HT1080 (cell line): ENCODE measurements at regions not wholly inside any gene's neighbourhood (a gene's known extent, or its start where the extent isn't known, plus 50 kb on each side); places are given as distances from the start of the nearest gene placed in this dataset.
"Not testable (repeated sequence)": the region's sequence is repeated elsewhere in the genome, so short reads cannot be mapped to it uniquely, and the experiment has no call there.

Experiments used
- DNase-seq: peaks from one replicate; pipeline ENCODE4 v3.0.0-alpha.2; 2015; ENCODE audit warnings: low read depth

DNA sequence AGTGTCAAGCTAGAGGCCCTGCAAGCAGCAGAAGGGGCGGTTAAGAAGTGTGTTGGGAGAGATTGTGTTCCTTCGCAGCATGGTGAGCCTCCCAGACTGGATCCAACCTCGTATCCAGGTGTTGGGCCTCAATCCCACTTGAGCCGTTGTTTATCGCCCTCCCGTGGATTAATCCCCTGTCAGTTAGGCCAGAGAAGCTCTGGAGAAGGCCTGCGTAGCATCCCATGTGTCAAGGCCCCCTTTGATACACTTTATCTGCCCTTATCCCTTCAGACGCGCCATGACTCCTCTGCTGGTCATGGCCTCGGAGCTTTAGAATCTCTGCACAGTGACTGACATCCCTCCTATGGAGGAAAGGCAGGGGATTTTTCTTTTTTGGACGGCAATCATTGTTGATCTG lies 181.0 kb downstream of the ZFP64 start:
- DNase-seq, result no peak

DNA sequence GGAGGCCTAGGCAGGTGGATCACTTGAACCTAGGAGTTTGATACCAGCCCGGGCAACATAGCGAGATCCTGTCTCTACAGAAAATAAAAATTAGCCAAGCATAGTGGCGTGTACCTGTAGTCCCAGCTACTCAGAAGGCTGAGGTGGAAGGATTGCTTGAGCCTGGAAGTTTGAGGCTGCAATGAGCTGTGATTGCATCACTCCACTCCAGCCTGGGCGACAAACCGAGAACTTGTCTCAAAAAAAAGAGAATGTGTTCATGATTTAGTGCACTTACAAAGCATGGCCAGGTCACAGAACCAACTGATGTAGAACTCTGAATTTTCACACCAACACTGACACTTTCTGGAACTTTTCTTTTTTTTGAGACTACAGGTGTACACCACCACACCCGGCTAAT lies 182.7 kb downstream of the ZFP64 start:
- no peak for DNase-seq

DNA sequence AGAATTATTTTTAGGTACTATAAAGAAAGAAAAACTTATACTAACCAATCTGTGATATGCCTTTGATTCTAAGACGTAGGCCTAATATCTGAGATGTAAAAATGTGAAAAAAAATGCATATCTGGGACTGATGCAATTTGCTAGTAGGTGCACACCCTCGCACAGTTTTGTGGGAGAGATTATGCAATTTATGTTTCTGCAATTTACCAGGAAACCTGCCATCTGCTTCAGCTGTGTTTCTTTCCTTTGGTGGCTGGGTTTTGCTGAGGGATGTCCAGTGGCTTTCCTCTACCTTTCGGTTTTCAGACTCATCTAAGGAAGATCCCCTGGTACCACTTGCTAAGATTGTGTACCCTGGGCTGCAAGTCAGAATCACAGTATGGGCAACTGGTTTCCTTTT lies 186.9 kb downstream of the ZFP64 start:
- no peak for DNase-seq

DNA sequence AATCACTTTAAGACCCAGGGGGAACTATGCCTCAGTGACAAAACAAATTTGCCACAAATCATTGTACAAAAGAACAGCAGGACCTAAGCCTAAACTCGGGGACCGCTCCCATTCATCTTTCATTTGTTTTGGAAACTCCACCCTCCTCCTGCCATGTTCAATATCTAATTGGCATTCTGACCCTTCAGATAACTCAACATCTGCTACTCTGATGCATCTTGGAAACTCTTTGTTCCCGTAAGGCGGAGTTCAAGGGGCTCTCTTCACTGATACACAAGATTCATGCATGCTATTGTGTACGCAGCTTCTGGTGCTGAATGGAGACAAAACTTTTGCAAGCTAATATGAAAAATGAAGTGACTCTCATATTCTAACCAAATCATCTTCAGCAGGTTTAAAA lies 187.6 kb downstream of the ZFP64 start:
- no peak for DNase-seq

DNA sequence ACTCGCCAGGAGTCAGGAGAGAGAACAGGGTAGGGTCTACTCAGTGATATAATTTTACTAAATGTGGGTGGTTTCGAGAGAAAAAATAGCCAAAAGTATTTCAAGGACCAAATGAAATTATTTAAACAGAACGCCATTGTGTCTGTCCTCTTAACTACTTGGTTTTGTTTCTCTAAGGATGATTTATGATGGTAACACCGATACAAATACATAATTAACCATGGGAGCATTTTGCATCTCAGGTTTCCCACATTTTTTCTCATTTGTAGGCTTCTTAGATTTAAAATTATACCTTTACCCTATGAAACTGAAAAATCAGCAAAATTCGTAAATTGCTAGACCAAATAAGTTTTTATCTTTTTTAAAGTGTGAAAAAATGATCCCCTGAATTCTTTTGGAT lies 188.2 kb downstream of the ZFP64 start:
- DNase-seq, result no peak

DNA sequence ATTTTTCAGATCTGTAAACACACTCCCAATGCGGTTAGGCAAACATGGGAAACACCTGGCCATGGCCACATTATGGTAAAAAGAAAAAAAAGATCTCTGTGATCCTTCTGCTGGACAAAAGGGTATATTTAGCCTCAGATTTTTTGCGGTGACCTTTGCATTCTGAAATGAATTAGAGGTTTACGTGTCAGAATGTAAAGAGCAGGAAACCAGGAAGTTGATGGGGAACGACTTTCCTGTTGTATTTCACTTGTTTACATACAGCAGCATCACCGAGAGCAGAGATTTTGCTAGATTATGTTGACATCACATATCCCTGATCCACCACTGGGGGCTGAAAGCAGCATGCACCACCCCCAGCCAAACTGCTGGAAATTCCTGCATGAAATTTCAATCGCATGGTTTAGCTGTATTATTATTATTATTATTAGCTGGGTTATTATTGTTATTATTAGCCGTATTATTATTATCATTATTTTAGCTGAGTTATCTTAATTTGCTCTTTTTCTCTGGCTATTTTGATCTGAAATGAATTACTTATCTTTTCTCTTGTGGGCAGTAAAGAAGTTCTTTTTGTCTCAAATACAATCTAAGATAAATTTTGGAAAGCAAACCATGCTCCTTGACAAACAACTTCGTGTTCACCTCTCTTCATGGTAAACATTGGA lies 189.4 kb downstream of the ZFP64 start:
- peak; percentile 48 for DNase-seq

DNA sequence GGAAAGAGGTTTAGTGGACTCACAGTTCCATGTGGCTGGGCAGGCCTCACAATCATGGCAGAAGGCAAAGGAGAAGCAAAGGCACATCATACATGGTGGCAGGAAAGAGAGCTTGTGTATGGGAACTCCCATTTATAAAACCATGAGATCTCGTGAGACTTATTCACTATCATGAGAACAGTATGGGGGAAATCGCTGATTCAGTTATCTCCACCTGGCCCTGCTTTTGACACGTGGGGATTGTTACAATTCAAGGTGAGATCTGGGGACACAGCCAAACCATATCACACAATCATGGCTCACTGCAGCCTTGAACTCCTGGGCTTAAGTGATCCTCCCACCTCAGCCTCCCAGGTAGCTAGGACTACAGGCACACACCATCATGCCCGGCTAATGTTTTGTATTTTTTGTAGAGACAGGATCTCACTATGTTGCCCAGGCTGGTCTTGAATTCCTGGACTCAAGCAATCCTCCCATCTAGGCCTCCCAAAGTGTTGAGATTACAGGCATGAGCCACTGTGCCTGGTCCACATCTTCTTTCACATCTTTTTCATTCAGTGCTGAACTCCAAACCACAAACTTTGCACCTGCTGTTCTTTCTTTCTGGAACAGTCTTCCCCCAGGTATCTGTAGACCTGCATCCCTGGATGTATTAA lies 194.2 kb downstream of the ZFP64 start:
- not testable (repeated sequence) for DNase-seq

DNA sequence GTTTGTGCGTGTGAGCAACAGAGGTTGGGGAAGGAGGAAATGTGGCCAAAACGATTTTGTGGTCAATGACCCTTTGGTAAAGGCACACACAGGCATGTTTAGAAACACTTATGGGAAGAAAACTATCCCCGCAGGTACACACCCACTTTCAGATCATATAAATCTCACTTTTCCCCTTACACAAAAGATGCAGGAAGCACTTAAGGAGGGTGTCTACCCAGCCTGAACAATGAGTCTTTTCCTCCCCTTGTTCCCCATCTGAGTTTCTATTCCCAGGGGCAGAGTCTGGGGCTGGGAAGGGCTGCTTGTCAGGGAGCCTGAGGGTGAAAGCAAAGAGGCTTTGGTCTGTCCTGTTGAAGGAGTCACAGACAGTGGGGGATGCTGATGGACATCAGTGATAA lies 193.2 kb upstream of the SALL4 start:
- no peak for DNase-seq

DNA sequence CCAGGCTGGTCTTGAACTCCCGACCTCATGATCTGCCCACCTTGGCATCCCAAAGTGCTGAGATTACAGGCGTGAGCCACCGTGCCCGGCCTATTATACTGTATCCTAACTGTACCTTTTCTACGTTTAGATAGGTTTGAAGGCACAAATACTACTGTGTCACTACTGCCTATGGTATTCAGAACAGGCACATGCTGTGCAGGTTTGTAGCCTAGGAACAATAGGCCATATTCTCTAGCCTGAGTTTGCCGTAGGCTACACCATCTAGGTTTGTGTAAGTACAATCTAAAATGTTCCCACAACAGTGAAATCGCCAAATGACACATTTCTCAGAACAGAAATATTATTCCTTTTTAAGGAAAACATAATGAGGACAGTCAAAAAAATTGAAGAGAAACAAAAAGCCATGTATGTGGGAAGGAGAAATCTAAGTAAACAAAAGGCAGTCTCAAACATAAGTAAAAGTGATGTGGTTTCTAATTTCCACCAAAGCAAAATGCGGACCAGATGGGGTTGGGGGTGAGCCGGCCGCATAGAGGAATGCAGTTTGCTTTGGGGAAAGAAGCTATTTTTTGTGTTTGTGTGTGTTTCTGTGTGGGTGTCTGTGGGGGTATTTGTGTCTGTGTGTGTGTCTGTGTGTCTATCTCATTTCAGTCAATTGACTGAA lies 192.6 kb upstream of the SALL4 start:
- DNase-seq, result no peak

DNA sequence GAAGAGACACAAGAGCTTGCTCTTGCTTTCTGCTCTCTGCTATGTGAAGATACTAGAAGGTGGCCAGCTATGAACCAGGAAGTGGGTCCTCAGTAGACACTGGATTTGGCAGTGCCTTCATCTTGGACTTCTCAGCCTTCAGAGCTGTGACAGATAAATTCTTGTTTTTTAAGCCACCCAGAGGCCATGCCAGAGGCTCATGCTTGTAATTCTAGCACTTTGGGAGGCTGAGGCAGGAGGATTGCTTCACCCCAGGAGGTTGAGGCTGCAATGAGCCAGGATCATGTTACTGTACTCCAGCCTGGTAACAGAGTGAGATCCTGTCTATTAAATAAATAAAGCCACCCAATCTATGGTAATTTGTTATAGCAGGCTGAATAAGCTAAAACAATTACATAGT lies 185.5 kb upstream of the SALL4 start:
- DNase-seq, result no peak

DNA sequence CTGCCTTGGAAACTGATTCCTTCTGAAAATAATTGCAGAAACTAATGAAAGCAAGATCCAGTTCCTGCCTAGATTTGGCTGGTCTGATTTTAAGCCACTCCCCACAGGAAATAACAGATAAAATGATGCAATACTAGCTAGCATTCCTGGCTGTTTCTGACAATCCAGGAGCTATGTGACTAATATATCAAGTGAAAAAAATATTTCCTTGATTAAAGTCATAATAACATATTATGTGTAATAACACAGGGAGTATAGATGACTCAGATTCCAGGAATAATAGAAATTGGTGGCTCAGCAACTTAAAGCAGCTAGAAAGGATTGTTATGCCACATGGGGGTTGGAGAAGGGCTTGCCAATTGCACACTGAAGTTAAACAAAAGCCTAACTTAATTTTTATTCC lies 182.7 kb upstream of the SALL4 start:
- DNase-seq, result peak; percentile 92

DNA sequence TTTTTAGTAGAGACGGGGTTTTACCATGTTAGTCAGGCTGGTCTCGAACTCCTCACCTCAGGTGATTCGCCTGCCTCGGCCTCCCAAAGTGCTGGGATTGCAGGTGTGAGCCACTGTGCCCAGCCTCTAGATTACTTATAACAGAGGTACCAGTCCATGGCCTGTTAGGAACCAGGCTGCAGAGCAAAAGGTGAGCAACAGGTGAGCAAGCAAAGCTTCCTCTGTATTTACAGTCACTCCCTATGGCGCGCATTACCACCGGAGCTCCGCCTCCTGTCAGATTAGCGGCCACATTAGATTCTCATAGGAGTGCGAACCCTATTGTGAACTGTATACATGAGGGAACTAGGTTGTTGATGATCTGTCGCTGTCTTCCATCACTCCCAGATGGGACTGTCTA lies 178.0 kb upstream of the SALL4 start:
- no peak for DNase-seq

DNA sequence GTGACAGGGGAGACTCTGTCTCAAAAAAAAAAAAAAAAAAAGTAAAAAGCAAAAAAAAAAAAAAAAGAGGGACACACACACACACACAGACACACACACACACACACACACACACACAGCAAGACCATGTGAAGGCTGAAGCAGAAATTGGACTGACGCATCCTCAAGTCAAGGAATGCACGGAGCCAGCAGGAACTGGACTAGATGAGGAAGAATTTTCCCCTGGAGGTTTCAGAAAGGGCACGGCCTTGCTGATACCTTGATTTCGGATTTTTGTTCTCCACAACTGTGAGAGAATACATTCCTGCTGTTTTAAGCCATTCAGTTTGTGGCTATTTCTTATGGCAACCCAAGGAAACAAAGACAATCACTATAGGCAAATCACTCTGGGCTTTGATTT lies 176.9 kb upstream of the SALL4 start:
- no peak for DNase-seq

DNA sequence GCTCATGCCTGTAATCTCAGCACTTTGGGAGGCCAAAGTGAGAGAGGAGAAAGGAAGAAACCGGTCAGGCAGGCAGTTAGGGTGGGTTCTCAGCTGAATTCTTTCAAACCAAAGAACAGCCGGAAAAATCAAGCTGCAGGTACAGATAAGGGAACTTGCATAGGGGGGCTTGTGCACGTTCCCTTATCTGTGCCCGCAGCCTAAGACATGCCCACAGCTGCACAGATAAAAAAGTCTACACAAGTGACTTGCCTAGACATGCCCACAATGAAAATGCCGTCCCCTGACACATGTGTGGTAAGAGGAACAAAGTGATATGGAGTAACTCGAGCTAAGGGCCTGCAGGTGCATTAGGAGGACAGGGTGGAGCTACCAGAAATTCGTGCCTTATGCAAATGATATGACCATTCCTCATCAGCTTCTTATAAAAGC lies 175.8 kb upstream of the SALL4 start:
- no peak for DNase-seq

DNA sequence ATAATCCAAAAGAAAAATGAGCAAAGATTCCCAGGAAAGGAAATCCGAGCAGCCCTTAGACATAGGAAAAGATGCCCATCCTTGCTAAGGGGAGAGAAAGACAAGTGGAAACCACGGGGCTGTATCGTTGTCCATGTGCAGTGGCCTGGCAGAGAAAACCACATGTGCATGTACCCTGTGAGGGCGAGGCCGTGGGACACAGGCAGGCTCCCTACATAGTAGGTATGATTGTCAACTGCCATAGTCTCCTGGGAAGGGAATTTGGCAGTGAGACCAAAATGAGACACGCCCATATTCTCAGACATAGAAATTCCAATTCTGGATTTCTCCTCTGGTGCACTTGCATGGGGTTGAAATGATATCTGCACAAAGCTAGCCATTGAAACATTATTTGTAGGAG lies 169.7 kb upstream of the SALL4 start:
- DNase-seq, result no peak

DNA sequence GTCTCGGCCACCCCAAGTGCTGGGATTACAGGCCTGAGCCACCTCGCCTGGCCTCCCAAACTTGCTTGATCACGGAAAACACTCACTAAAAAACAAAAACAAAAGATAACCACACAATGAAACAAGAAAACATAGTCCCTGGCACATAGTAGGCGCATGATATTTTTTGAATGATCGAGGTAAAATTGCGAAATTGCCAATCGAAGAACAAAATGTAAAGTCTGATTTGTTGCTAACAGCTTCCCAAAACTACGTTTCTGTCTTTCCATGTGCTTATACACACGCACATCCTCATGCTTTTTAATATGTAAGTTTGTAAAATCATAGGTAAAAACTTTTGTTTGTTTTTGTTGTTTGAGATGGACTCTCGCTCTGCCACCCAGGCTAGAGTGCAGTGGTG lies 168.5 kb upstream of the SALL4 start:
- DNase-seq, result no peak

DNA sequence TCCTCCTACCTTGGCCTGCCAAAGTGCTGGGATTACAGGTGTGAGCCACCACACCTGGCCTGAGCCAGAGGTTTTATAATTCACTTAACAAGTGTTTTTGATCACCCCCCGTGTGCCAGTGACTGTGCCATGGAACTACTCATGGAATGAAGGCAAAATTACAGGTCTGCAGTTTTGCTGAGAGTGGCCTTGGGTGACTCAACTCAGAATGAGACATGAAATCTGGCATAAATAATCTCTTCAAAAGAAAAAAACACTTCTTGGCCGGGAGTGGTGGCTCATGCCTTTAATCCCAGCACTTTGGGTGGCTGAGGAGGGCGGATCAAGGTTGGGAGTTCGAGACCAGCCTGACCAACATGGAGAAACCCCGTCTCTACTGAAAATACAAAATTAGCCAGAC lies 166.9 kb upstream of the SALL4 start:
- no peak for DNase-seq

DNA sequence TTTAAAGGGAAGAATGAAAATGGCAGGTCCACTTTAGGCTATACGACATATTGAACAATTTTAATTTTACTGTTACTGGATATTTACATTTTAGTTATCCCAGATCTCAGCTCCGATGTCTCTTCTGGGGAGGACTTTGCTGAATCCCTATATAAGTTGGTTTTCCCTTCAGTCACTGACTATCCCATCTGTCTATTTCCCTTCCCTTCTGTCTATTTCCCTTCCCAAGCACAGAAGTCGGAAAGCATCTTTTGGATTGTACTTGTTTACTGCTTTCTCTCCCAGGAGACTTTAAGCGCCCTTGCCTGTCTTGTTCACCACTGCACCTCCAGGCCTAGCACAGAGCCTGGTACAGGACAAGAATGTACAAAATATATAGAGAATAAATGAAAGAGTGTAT lies 165.8 kb upstream of the SALL4 start:
- no peak for DNase-seq

DNA sequence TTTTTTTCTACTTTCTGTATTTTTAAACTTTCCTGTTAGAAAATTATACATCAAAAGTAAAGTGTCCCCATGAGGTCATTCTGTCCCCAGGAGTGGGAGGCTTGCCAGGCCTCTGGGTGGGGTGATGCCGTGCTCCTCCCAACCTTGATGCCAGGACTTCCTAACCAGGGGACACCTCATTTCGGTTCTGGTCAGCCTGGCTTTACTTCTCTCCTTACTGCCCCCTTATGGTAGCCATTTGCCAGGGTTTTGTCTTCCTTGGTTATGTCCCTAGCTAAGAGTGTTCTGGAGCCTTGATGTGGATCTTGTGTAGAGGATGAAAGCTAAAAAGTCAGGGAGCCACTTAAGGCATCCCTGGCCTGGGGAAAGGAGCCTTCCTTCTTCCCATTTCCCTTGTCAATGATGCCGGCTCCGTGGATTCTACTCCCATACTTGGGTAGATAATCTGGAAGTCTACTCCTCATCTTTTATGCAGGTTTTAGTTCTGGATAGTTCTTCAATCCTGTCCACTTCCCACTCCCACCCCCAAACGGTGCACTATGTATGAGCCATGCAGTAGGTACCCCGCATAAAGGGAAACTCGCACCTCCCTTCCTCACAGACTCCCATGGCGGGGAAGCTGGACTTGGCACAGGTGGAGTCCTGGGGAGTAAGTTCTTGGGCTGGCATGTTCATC lies 164.1 kb upstream of the SALL4 start:
- DNase-seq, result peak; percentile 45

DNA sequence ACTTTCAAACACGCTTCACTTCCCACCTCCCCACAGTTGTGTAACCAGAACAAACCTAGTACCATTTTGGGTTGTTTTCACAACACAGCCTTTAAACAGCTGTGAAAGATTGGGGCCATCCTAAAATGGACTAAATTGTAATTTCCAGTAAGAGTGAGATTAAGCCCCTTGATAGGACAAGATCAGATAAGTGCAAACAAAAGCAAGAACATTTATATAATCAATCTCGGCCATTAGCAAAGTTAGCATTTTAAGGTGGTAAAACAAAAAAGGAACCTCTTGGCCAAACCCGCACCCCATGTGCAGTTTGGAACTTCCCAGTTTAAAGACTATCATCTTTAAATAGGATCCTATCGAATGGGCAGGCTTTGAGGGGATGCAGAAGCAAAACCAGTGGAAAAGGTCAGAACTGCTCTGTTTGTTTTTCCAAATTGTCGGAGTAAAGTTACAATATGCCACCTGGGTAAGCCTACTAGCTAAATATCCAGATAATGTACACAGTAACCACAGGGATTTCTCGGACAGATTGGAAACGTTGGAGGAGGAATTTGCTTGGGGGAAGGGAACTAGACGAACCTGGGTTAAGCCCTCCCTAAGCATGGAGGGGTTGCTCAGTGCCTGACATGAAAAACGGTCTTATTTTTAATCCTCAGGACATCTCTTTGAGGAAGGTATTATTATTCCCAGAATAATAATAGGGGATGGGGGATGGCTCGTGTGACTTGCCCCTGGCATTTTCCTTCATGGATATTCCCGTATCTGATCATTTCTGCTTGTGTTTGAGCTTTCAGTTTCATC lies 159.8 kb upstream of the SALL4 start:
- no peak for DNase-seq

DNA sequence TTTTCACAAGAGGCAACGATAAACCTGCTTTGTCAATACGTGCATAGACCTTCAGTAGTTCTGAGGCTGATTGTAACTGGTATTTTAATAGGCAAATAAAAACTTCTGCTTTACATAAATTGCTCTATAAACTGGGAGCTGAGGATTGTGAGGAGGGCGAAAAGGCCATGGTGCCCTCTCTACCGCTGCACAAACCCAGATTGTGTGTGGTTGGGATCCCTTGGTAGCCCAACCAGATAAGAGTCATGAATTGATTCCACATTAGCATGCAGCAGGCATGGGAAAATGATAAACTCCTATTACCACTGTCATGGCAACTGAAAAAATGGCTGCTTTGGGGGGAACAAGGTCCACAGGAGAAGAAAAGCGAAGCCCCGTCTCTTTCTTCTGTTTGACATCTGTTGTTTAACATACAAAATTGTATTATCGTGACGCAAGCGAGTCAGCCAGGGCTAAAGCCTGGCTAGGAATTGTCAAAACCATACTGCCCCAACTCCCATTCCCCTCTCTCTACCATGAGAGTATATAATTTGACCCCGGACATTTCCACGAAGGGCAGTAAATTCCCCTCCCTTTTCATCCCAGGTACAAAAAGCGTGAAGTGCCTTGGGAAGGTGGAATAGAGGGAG lies 157.8 kb upstream of the SALL4 start:
- no peak for DNase-seq
